HepG2 (cell line): ENCODE measurements at regions not wholly inside any gene's neighbourhood (a gene's known extent, or its start where the extent isn't known, plus 50 kb on each side); places are given as distances from the start of the nearest gene placed in this dataset.

Source experiments
- ATAC-seq: fragments of 200-7000 bp; cut with Tn5 transposase; 3 replicates; pipeline ENCODE4 v1.9.1; 2020; ENCODE audit warnings: mild to moderate bottlenecking, moderate library complexity
- BruUV-seq: library from RNA; stranded (reverse); fragments of 400-500 nt; replicated peaks from 2 replicates; lab custom pipeline; 2021; lab: Mats Ljungman, UMichigan
- CTCF ChIA-PET: fragments of 300-600 bp; formaldehyde crosslinking; extraction: SDS; loops from one replicate; lab custom pipeline; 2021; ENCODE audit warnings: low total read pairs, inconsistent platforms, low intra/inter-chr PET ratio; lab: Yijun Ruan, JAX
- POLR2A ChIA-PET: fragments of 350-600 bp; sonication (Branson Sonifier 250); formaldehyde crosslinking; loops from one replicate; lab custom pipeline; 2020; ENCODE audit warnings: antibody characterized with exemption, inconsistent platforms; lab: Yijun Ruan, JAX
- DNase-seq: peaks from one replicate; pipeline ENCODE4 v3.0.0-alpha.2; 2015; ENCODE audit warnings: low spot score
- FAIRE-seq: peaks from 3 replicates; lab custom pipeline; 2011; peaks lifted over from hg19 to GRCh38; lab: Jason Lieb, UNC
- H2AFZ ChIP-seq: one replicate; pipeline ENCODE4 v1.6.1; 2011; ENCODE audit warnings: low read length, inconsistent platforms
- H3K27ac ChIP-seq: fragments of 300-600 bp; 3 replicates; pipeline ENCODE4 v1.8.0; 2011; ENCODE audit warnings: mixed run types, mild to moderate bottlenecking, mixed read lengths, low read length, inconsistent platforms; ENCODE audit not compliant: insufficient read depth; ENCODE audit errors: extremely low read length
- H3K27me3 ChIP-seq, 2 experiments: fragments of 200-600 bp in 1 of 2; 2 replicates in 1 of 2; 3 replicates in 1 of 2; pipeline versions ENCODE4 v1.6.0 to v1.8.0; 2011; ENCODE audit warnings: low read length in 2 of 2, mild to moderate bottlenecking in 2 of 2, moderate library complexity in 2 of 2, inconsistent platforms in 1 of 2; ENCODE audit not compliant: insufficient read depth in 2 of 2, control insufficient read depth in 1 of 2
- H3K36me3 ChIP-seq, 2 experiments: fragments of 200-600 bp in 1 of 2; replicated peaks in 1 of 2; 2 replicates in 1 of 2; 3 replicates in 1 of 2; pipeline versions ENCODE4 v1.5.1 to v1.8.0; 2011; ENCODE audit warnings: low read length in 2 of 2, inconsistent platforms in 1 of 2; ENCODE audit not compliant: insufficient read depth in 2 of 2, control insufficient read depth in 1 of 2
- H3K4me1 ChIP-seq: 2 replicates; pipeline ENCODE4 v1.5.1; 2012; ENCODE audit warnings: low read length, inconsistent platforms; ENCODE audit not compliant: insufficient read depth
- H3K4me2 ChIP-seq: 2 replicates; pipeline ENCODE4 v1.6.0; 2011; ENCODE audit warnings: low read depth, low read length, inconsistent platforms
- H3K4me3 ChIP-seq, 3 experiments: fragments of 200-600 bp in 1 of 3; sonication (generic), shearing (Covaris generic) in 1 of 3; replicated peaks in 1 of 3; 2 replicates each; pipeline ENCODE4 v1.5.1; 2011 to 2016; ENCODE audit warnings: low read length in 3 of 3, inconsistent platforms in 2 of 3, low read depth in 2 of 3, mild to moderate bottlenecking in 2 of 3, control low read depth in 1 of 3, mixed read lengths in 1 of 3; ENCODE audit not compliant: insufficient read depth in 1 of 3
- H3K79me2 ChIP-seq: one replicate; pipeline ENCODE4 v1.6.1; 2011; ENCODE audit warnings: low read length, inconsistent platforms; ENCODE audit not compliant: insufficient read depth
- H3K9ac ChIP-seq: 2 replicates; pipeline ENCODE4 v1.6.0; 2011; ENCODE audit warnings: mild to moderate bottlenecking, low read depth, low read length, inconsistent platforms; ENCODE audit not compliant: insufficient read depth
- H3K9me3 ChIP-seq: 2 replicates; pipeline ENCODE4 v1.5.1; 2012; ENCODE audit warnings: mild to moderate bottlenecking, low read length
- H4K20me1 ChIP-seq: 2 replicates; pipeline ENCODE4 v1.6.0; 2011; ENCODE audit warnings: inconsistent platforms, mild to moderate bottlenecking, low read length, moderate library complexity; ENCODE audit not compliant: insufficient read depth
- ATF7-NPFF ChIP-seq: sonication (generic); formaldehyde crosslinking; IDR thresholded peaks from 2 replicates; pipeline ENCODE4 v1.8.1; 2023; ENCODE audit warnings: mild to moderate bottlenecking, low read depth, missing genetic modification reagents, moderate library complexity
- ATRX ChIP-seq: sonication (generic); formaldehyde crosslinking; IDR thresholded peaks from 2 replicates; pipeline ENCODE4 v1.4.0; 2020; ENCODE audit warnings: missing genetic modification reagents, borderline replicate concordance
- ETV6 ChIP-seq: sonication (generic); formaldehyde crosslinking; conservative IDR thresholded peaks from 2 replicates; pipeline ENCODE4 v1.4.0; 2020; ENCODE audit warnings: missing genetic modification reagents
- FOXP4 ChIP-seq: sonication (generic); formaldehyde crosslinking; IDR thresholded peaks from 2 replicates; pipeline ENCODE4 v1.4.0; 2020; ENCODE audit warnings: missing genetic modification reagents
- GABPA ChIP-seq, 2 experiments: IDR thresholded peaks; 2 replicates each; pipeline ENCODE4 v1.6.1; 2011 to 2016; ENCODE audit warnings: low read depth in 2 of 2, low read length in 1 of 2, missing biosample characterization in 1 of 2, missing genetic modification characterization in 1 of 2
- HCFC1 ChIP-seq: fragments of 150-350 bp; IDR thresholded peaks from 2 replicates; pipeline ENCODE4 v1.6.1; 2014; ENCODE audit warnings: low read depth, low read length
- ISX ChIP-seq: sonication (generic); formaldehyde crosslinking; conservative IDR thresholded peaks from 2 replicates; pipeline ENCODE4 v1.5.0; 2020; ENCODE audit warnings: missing genetic modification reagents
- SCMH1 ChIP-seq: sonication (generic); formaldehyde crosslinking; IDR thresholded peaks from 2 replicates; pipeline ENCODE4 v1.9.0; 2021; ENCODE audit warnings: missing genetic modification reagents, mild to moderate bottlenecking, borderline replicate concordance
- SP2 ChIP-seq: sonication (generic); formaldehyde crosslinking; IDR thresholded peaks from 2 replicates; pipeline ENCODE4 v1.5.1; 2020; ENCODE audit warnings: mild to moderate bottlenecking, missing genetic modification reagents
- ZNF251 ChIP-seq: sonication (generic); formaldehyde crosslinking; IDR thresholded peaks from 2 replicates; pipeline ENCODE4 v1.9.0; 2021; ENCODE audit warnings: mild to moderate bottlenecking, missing genetic modification reagents
- ZNF652 ChIP-seq: IDR thresholded peaks from 2 replicates; pipeline ENCODE4 v1.6.1; 2016; ENCODE audit warnings: low read depth, borderline replicate concordance
- ZNF792 ChIP-seq: IDR thresholded peaks from 2 replicates; pipeline ENCODE4 v1.6.1; 2016
- WGBS: methylation state at CpG from one replicate; pipeline ENCODE4 v1.1.6; 2017; ENCODE audit warnings: low lambda C conversion rate; 5-methylcytosine and 5-hydroxymethylcytosine counted together
- in situ Hi-C: cut with HindIII; loops from 2 replicates; pipeline ENCODE4 v1.10.0; 2017; ENCODE audit warnings: low pct_unique_long_range_greater_than_20kb; ENCODE audit not compliant: extremely low pct_ligation_motif_present
- intact Hi-C: fragments of 100-400 bp; cut with micrococcal nuclease; formaldehyde crosslinking; loops from one replicate; pipeline ENCODE4 v1.10.0; 2022; ENCODE audit not compliant: unreplicated experiment
- TF ChIP-seq, protein P1 (sequence below): sonication (generic); formaldehyde crosslinking; IDR thresholded peaks from 2 replicates; pipeline ENCODE4 v1.5.1; 2020; ENCODE audit warnings: mild to moderate bottlenecking, moderate library complexity, missing genetic modification reagents

DNA sequence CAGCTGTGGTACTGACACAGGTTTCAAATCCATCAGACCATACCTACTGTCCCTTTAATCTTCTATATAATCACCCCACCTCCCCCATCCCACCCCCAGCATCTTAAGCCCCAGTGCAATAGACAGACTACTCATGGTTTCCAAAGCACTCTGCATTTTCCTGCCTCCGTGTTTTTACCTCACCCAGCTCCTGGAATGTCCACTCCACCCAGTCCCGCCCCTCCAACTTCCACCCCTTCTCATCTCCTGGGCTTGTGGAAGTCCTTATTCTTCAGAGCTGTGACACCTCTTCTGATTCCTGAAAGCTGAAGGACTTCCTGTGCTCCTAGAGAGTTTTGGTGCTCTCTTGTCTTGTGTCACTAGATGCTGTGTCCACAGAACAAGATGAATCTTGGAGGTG is 94.3 kb downstream of the EFNB1 start:
- intact Hi-C loops = no loop called here
- H2AFZ ChIP-seq = no peak overlapping the region
- no peaks in the 10 kb centered on the region for H3K9me3 ChIP-seq
- WGBS = 0% methylated on average over 2 of the region's 2 CpGs
- no peaks in the 10 kb centered on the region for H3K36me3 ChIP-seq
- H3K27me3 ChIP-seq = no peaks in the 10 kb centered on the region; a peak in 1 of 5 replicates
- in situ Hi-C loops = no loop called here
- no peak for TF ChIP-seq ATF7-NPFF (CRISPR knock-in tag)
- TF ChIP-seq GABPA (IDR thresholded peaks at IDR 0.05; ENCODE audit: low read depth, low read length) = no peak
- no peak for TF ChIP-seq GABPA (CRISPR knock-in tag; IDR thresholded peaks at IDR 0.05; ENCODE audit: low read depth)
- TF ChIP-seq HCFC1 = no peak
- no peak for TF ChIP-seq ZNF652
- TF ChIP-seq ZNF251 = no peak
- no peak for TF ChIP-seq SP2
- TF ChIP-seq, protein P1, sequence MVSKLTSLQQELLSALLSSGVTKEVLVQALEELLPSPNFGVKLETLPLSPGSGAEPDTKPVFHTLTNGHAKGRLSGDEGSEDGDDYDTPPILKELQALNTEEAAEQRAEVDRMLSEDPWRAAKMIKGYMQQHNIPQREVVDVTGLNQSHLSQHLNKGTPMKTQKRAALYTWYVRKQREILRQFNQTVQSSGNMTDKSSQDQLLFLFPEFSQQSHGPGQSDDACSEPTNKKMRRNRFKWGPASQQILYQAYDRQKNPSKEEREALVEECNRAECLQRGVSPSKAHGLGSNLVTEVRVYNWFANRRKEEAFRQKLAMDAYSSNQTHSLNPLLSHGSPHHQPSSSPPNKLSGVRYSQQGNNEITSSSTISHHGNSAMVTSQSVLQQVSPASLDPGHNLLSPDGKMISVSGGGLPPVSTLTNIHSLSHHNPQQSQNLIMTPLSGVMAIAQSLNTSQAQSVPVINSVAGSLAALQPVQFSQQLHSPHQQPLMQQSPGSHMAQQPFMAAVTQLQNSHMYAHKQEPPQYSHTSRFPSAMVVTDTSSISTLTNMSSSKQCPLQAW (CRISPR knock-in tag) = no peak
- no peak for TF ChIP-seq ZNF792 (CRISPR knock-in tag)
- TF ChIP-seq ATRX = no peak
- no peak for TF ChIP-seq FOXP4 (CRISPR knock-in tag)
- TF ChIP-seq ETV6 (CRISPR knock-in tag) = no peak
- TF ChIP-seq SCMH1 (CRISPR knock-in tag) = no peak
- no peak for TF ChIP-seq ISX
- no peak overlapping the region for H3K9ac ChIP-seq
- BruUV-seq = no TSS peak
- no peak overlapping the region for H3K4me3 ChIP-seq
- no peak overlapping the region for H3K4me2 ChIP-seq
- H3K4me1 ChIP-seq = no peaks in the 10 kb centered on the region
- CTCF ChIA-PET = no interaction called here
- ATAC-seq (no peak), DNase-seq (no peak), FAIRE-seq (no peak)
- no peaks in the 10 kb centered on the region for H4K20me1 ChIP-seq
- no peak overlapping the region for H3K27ac ChIP-seq
- POLR2A ChIA-PET = no interaction called here
- H3K79me2 ChIP-seq = no peaks in the 10 kb centered on the region
